8988T (cell line): ENCODE measurements at regions not wholly inside any gene's neighbourhood (a gene's known extent, or its start where the extent isn't known, plus 50 kb on each side); places are given as distances from the start of the nearest gene placed in this dataset.

Source experiments
- DNase-seq: peaks from one replicate; pipeline ENCODE4 v3.0.0; 2011

GRCh38 chr4:181905708-181906107, 337.5 kb upstream of the TENM3 start:
- DNase-seq: no peak

- no peak for DNase-seq
Observed at GRCh38 chr4:181908168-181908567, 335.0 kb upstream of the TENM3 start.

DNA sequence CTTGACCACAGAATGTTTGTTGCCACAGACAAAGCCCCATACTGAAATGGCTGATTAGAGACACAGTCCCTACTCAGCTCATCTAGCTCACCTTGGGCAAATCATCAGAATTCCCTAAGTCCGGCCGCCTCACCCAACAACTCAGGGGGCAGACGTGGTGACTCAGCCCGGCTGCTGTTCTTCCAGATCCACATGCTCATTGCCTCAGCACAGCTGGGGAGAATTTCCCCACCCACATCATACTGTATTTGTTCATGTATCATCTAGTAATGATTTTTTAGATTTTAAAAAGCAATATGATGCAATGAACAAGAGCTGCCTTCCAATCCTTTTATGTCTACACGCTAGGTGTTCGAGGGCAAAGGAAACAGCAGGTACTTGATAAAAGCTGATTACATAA, 333.8 kb upstream of the TENM3 start:
- DNase-seq: no peak

DNA sequence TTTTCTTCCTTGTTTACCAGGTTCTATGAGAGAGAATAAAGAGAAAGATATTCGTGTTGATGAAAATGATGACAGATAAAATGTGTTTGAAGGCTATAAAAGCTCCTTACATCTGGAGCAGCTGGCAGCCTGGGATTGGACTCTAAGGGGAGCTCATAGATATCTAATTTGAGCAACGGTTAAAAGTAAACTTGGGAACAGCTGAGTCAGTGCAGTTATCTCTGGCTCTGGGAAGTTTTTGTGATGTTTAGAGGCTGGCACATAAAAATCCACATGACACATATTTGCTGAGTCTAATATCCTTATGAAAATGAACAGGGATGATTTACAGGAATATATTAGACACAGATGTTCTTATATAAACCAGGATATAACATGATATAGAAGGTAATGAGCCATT, 331.8 kb upstream of the TENM3 start:
- DNase-seq: no peak

- DNase-seq: no peak
Observed at GRCh38 chr4:181933471-181933870, 309.7 kb upstream of the TENM3 start.

DNA sequence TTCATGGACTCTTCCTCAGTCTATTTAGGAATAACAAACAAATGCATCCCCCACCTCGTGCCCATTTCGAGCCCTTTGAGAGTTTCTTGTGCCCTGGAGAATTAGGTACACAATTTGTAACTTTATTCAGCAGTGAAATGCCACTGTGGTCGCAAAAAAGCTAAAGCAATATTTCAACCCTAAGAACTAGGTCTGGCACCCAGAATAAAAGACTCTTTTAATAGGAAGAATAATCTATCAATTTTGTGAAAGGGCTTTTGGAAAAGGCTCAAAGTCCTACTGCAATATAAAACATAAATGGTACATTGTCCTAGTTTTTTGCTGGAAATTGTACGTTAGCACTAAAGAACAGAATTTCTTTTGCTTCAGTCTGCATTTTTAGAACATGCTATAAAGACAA, 304.6 kb upstream of the TENM3 start:
- DNase-seq: no peak

DNA sequence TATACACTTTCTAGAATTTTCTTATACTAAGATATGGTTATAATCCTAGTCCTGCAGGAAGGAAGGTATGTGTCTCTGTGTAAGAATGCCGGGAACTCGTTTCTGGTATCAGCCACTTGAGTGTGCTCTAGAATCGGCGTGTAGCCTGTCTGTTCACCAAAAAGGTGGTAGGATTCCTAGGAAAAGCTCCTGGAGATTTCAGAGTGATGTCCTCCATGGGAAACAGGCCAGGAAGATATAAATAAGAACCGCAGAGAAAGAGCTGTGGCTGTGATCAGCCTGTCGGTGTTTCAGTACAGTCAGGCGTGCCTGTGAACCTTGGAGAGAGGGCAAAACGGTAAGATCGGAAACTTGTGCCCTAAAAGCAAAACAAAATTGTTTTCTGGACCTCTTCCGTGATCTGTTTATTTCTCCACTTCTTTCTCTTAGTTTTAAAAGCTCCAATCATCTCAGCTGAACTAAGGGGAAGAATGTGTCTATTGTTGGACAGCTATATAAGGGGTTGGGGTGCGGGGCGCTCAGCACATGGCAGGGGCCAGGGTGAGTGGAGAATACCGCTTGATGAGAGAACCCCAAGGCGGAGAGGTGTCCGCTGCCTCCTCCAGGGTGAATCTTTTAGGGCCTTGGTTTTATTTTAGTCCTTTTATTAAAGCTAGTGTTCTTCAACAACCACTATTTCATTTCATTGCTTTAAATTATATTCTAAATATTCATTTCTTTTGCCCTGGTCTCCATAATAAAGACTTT, 303.8 kb upstream of the TENM3 start:
- no peak for DNase-seq

- DNase-seq: no peak
Observed at GRCh38 chr4:181944527-181944926, 298.7 kb upstream of the TENM3 start.

GRCh38 chr4:181946902-181947301, 296.3 kb upstream of the TENM3 start:
- DNase-seq: no peak

DNA sequence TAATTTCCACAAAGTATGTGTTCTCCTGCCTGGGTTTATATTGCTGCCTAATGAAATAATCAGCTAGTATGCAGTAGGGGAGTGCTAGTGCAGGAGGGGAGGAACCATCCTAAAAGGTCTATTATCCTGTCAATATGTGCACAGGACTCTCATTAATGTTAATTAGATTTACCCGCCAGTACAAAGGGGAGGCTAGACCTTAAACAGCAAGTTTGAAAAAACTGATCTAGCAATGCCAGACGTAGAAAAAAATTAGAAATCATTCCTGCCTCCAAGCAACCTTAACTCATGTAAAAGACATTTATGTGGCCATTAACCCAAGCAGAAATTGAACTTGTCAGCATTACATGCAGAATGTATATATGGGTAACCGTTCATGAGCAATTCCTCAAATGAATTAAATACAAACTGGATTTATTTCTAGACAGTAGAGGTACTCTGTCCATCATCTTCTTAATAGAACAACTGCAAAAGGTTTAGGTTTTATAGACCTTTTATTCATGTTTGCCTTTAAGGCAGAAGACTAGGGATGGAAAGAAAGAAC, 294.3 kb upstream of the TENM3 start:
- DNase-seq: no peak

- no peak for DNase-seq
Observed at GRCh38 chr4:181949704-181950312, 293.4 kb upstream of the TENM3 start.

- no peak for DNase-seq
Observed at GRCh38 chr4:181950372-181951127, 292.7 kb upstream of the TENM3 start.

GRCh38 chr4:181951265-181951664, 291.9 kb upstream of the TENM3 start:
- DNase-seq: no peak

DNA sequence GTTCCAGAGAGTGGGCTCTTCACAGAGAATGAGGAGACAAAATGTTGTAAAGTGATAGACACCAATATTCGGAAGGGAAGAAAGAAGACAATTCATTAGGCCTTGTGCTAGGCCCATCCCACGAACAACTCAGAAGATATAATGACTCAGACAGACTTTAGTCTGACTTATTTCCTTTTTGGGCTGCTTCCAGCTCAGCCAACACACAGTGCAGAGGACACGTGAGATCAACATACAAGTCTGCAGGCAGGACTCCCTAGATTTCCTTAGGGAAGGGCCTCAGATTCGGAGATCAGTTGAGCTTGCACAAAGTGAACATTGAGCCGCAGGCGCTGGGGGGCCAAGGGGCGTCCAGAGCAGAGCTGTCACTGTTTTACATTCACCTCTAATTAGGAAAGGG, 290.7 kb upstream of the TENM3 start:
- no peak for DNase-seq

DNA sequence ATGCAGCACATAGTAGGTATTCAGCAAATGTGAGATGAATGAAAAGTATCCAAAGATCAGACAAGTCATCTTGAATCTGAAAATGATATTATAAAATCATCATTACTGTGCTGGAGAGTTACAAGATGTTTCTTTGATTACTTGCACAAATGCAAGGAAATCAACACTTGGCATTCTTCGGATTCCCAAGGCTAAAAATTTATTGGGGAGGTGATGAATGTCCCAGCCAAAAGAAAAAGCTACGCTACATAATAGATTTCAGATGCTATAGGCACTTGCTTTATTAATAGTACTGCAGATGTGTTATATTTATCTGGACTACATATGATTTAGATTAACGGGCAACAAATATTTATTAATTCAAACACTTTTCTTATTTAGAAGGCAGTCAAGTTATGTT, 286.7 kb upstream of the TENM3 start:
- DNase-seq: no peak

DNA sequence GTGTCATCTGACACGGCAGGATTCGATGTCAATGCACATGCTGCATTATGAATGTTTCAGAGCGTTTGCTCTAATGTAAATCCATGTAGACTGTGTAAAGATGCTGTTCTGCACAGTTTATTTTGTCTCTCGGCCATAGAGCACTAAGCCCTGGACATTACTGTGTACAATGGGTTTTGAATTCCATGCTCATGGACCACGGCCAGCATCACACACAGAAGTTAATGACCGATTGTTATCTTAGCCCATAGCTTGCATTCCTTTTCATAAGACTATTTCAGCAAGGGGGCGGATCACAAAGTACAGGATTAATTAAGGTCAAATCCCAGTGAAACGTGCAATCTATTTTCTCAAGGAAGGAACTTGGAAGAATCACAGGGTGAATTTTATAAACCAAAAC, 286.1 kb upstream of the TENM3 start:
- no peak for DNase-seq

- DNase-seq: no peak
Observed at GRCh38 chr4:181958446-181958845, 284.8 kb upstream of the TENM3 start.

DNA sequence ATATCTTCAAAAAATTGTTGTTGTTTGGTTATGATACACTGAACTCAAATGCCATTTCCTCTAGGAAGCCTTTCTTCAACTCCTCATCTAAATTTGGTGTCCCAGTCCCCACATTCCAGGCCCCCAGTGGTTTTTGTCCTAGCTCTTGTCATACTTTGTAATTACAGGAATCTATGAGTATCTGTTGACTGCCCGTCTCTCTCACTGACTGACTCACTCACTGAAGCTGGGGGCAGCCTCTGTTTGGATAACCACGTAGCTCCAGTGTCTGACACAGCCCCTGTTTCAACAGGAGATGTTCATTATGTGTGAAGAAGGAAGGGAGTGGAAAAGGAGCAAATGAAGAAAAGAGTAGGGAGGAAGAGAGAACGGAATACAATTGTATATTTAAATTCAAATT, 284.1 kb upstream of the TENM3 start:
- no peak for DNase-seq

GRCh38 chr4:181960384-181960783, 282.8 kb upstream of the TENM3 start:
- no peak for DNase-seq

- DNase-seq: no peak
Observed at GRCh38 chr4:181962321-181962720, 280.9 kb upstream of the TENM3 start.

- DNase-seq: no peak
Observed at GRCh38 chr4:181964731-181965130, 278.5 kb upstream of the TENM3 start.

DNA sequence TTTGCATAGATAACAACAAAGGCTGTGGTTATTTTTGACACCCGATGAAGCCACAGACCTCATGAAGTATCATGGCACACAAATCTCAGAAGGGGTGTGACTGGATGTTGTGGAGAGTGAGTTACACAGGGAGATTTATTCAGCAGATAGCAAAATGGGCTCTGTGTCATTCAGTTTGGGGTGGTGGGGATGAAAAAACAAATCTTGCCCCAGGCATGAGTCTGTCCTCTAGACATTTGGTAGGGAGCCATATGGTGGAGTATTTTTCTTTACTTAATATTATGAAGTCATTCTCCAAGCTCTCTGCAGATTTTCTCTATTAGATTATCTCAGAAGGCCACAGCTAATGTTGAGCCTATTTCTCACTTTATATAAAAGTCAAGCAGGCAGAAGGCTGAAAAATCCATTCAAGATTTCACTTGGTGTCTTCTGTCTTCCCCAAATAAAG, 277.1 kb upstream of the TENM3 start:
- DNase-seq: no peak

DNA sequence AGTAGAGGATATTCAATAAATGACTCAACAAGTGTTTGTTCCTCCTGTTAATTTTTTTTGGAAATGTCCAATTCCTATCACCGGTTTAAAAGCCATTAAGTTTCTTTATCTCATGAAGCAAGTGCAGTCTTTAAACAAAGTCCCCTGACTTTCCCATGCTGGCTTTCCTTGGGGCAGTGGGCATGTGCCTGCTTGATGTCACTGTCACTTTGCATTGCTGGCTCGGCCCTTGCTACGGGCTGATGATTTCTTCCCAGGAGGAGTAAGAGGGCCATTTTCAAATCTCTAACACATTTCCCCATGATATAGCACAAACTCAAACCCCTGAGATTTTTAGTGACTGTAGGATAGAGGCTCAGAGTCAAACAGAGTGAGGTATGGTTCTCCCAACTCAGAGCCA, 275.8 kb upstream of the TENM3 start:
- no peak for DNase-seq

DNA sequence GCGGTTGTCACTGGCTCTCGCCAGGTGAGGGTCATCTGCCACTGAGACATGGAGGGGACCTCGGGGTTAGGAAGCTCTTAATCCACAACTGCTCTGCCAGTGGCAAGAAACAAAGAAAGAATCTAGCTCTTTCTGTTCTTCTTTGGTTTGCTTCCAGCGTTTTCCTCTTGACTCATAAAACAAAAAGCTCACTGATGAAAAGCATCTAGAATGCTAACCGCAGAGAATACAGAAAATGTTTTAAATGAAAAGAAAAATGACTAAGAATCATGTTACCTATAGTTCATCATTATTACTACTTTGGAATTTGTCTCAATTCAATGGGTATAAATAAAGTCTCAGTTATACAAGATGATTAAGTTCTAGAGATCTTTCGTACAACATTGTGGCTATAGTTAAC, 274.8 kb upstream of the TENM3 start:
- no peak for DNase-seq
